Trophoblast cell (in vitro differentiated cells and primary cell): ENCODE measurements at regions not wholly inside any gene's neighbourhood (a gene's known extent, or its start where the extent isn't known, plus 50 kb on each side); places are given as distances from the start of the nearest gene placed in this dataset.

Experiments
- DNase-seq, 2 donors: peaks; one replicate each; pipeline ENCODE4 v3.0.0-alpha.2; 2016
- H2AFZ ChIP-seq: 2 replicates; pipeline ENCODE4 v1.6.1; 2013; ENCODE audit warnings: low read length, moderate library complexity, mild to moderate bottlenecking; ENCODE audit not compliant: insufficient read depth, poor library complexity
- H2AK5ac ChIP-seq: 2 replicates; pipeline ENCODE4 v1.6.1; 2013; ENCODE audit warnings: mild to moderate bottlenecking, low read length
- H2BK120ac ChIP-seq: 2 replicates; pipeline ENCODE4 v1.6.1; 2013; ENCODE audit warnings: low read length, mild to moderate bottlenecking, moderate library complexity; ENCODE audit not compliant: insufficient read depth, poor library complexity
- H2BK12ac ChIP-seq: 2 replicates; pipeline ENCODE4 v1.6.1; 2013; ENCODE audit warnings: mild to moderate bottlenecking, low read length, moderate library complexity
- H2BK5ac ChIP-seq: 2 replicates; pipeline ENCODE4 v1.6.1; 2013; ENCODE audit warnings: low read length, low read depth, moderate library complexity, mild to moderate bottlenecking; ENCODE audit not compliant: poor library complexity
- H3K14ac ChIP-seq: 2 replicates; pipeline ENCODE4 v1.6.1; 2013; ENCODE audit warnings: mild to moderate bottlenecking, low read length
- H3K18ac ChIP-seq: 2 replicates; pipeline ENCODE4 v1.6.1; 2013; ENCODE audit warnings: mild to moderate bottlenecking, low read length
- H3K23ac ChIP-seq: 2 replicates; pipeline ENCODE4 v1.6.1; 2013; ENCODE audit warnings: low read length
- H3K27ac ChIP-seq: 2 replicates; pipeline ENCODE4 v1.5.1; 2013; ENCODE audit warnings: low read depth, mild to moderate bottlenecking, inconsistent platforms, low read length, moderate library complexity
- H3K27me3 ChIP-seq: 2 replicates; pipeline ENCODE4 v1.6.1; 2013; ENCODE audit warnings: inconsistent platforms, mild to moderate bottlenecking, low read length, moderate library complexity; ENCODE audit not compliant: insufficient read depth
- H3K36me3 ChIP-seq, 2 experiments: 1 replicate in 1 of 2; 2 replicates in 1 of 2; pipeline ENCODE4 v1.6.1; 2013; ENCODE audit warnings: low read length in 2 of 2, mild to moderate bottlenecking in 2 of 2, moderate library complexity in 1 of 2; ENCODE audit not compliant: insufficient read depth in 2 of 2, control insufficient read depth in 1 of 2
- H3K4ac ChIP-seq: 2 replicates; pipeline ENCODE4 v1.6.1; 2013; ENCODE audit warnings: low read depth, mild to moderate bottlenecking, low read length, moderate library complexity
- H3K4me1 ChIP-seq, 2 experiments: 1 replicate in 1 of 2; 2 replicates in 1 of 2; pipeline ENCODE4 v1.6.1; 2013; ENCODE audit warnings: low read length in 2 of 2, mild to moderate bottlenecking in 2 of 2, moderate library complexity in 1 of 2; ENCODE audit not compliant: insufficient read depth in 2 of 2, control insufficient read depth in 1 of 2
- H3K4me2 ChIP-seq: 2 replicates; pipeline ENCODE4 v1.6.1; 2013; ENCODE audit warnings: inconsistent platforms, mild to moderate bottlenecking, low read length, moderate library complexity
- H3K4me3 ChIP-seq: 2 replicates; pipeline ENCODE4 v1.5.1; 2013; ENCODE audit warnings: mild to moderate bottlenecking, low read depth, low read length, inconsistent platforms
- H3K79me1 ChIP-seq: one replicate; pipeline ENCODE4 v1.6.1; 2013; ENCODE audit warnings: low read length
- H3K79me2 ChIP-seq: 2 replicates; pipeline ENCODE4 v1.6.1; 2013; ENCODE audit warnings: low read length, mild to moderate bottlenecking; ENCODE audit not compliant: control insufficient read depth, insufficient read depth, poor library complexity
- H3K9ac ChIP-seq: 2 replicates; pipeline ENCODE4 v1.6.1; 2013; ENCODE audit warnings: mild to moderate bottlenecking, low read length
- H3K9me3 ChIP-seq: 2 replicates; pipeline ENCODE4 v1.6.1; 2013; ENCODE audit warnings: low read depth, mild to moderate bottlenecking, control low read depth, inconsistent platforms, low read length; ENCODE audit not compliant: insufficient read depth
- H4K12ac ChIP-seq: 2 replicates; pipeline ENCODE4 v1.6.1; 2013; ENCODE audit warnings: low read depth, mild to moderate bottlenecking, low read length, moderate library complexity
- H4K8ac ChIP-seq: 2 replicates; pipeline ENCODE4 v1.6.1; 2013; ENCODE audit warnings: low read depth, mild to moderate bottlenecking, low read length, moderate library complexity
- H4K91ac ChIP-seq: one replicate; pipeline ENCODE4 v1.6.1; 2013; ENCODE audit warnings: low read depth, mild to moderate bottlenecking, low read length, moderate library complexity
- WGBS: extraction: QIAGEN DNeasy Blood & Tissue Kit; methylation state at CpG from one replicate; pipeline ENCODE4 v1.1.7; 2013; ENCODE audit warnings: missing lambda C conversion rate; ENCODE audit not compliant: insufficient read length, insufficient coverage; ENCODE audit errors: extremely low coverage; 5-methylcytosine and 5-hydroxymethylcytosine counted together

DNA sequence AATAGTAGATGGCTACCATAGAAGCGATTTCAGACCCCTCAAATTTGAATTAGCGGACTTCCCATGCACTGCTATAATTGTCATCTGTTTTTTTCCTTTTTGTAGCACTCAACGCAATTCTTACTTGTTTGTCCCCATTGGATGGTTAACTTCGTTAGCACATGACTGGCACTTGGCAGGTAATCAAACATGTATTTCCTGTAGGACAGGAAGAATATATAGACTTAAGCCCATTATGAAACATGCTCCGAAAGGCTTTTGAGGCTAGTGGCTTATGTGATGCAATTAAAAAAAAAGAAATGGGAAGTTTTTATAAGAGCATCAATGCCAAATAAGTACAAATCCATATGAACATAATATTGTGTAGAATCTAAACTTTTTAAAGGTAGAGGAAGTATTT, 301.2 kb downstream of the PSAT1 start:
- no peaks in the 10 kb centered on the region for H3K9me3 ChIP-seq
- no CpG with 5 or more reads among the region's 5 CpGs for WGBS
- H3K79me2 ChIP-seq, result no peaks in the 10 kb centered on the region
- H3K4me3 ChIP-seq, result no peak overlapping the region
- H4K12ac ChIP-seq, result no peak overlapping the region
- no peak overlapping the region for H3K23ac ChIP-seq
- H2BK120ac ChIP-seq, result no peak overlapping the region
- no peaks in the 10 kb centered on the region for H3K79me1 ChIP-seq
- no peak overlapping the region for H3K27ac ChIP-seq
- DNase-seq, result no peak
- H2BK12ac ChIP-seq, result no peak overlapping the region
- H3K27me3 ChIP-seq, result no peaks in the 10 kb centered on the region
- no peak overlapping the region for H3K14ac ChIP-seq
- no peak overlapping the region for H2AK5ac ChIP-seq
- no peak overlapping the region for H3K18ac ChIP-seq
- H2AFZ ChIP-seq, result no peak overlapping the region
- H3K4me2 ChIP-seq, result no peak overlapping the region
- H3K4me1 ChIP-seq, result peaks cover 0 to 5% of the 10 kb centered on the region in 2 experiments
- no peak overlapping the region for H4K91ac ChIP-seq
- no peak overlapping the region for H3K9ac ChIP-seq
- H4K8ac ChIP-seq, result no peak overlapping the region
- no peaks in the 10 kb centered on the region for H3K36me3 ChIP-seq
- H3K4ac ChIP-seq, result no peak overlapping the region
- H2BK5ac ChIP-seq, result no peak overlapping the region

DNA sequence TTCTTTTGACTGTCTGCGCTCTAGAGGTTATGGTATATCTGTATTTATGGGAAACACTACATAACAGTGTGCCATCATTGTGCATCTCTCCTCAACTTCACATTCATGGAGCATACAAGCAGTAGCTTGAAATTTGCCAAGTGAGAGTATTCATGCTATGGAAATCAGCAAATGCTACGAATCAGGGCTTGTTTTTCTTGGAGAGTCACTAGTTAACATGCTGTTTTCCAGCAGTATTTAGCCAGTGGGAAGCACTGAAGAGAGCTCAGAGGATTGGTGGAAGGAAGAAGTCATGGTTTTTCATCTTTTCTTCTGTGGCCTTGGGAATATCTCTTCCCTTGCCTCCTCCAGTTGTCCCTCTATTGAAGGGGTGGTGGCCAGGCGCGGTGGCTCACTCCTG, 303.0 kb downstream of the PSAT1 start:
- Histone ChIP-seq H4K12ac (no peak overlapping the region), H3K4me3 (no peak overlapping the region), H3K79me1 (no peaks in the 10 kb centered on the region), H3K14ac (no peak overlapping the region), H3K23ac (no peak overlapping the region), H2BK5ac (no peak overlapping the region), H3K79me2 (no peaks in the 10 kb centered on the region), H2BK120ac (no peak overlapping the region), H3K4me1 (peaks cover 0 to 4% of the 10 kb centered on the region in 2 experiments), H3K36me3 (no peaks in the 10 kb centered on the region), H2BK12ac (no peak overlapping the region), H3K18ac (no peak overlapping the region), H3K9me3 (no peaks in the 10 kb centered on the region), H3K27me3 (no peaks in the 10 kb centered on the region), H3K4ac (no peak overlapping the region), H3K27ac (no peak overlapping the region), H3K9ac (no peak overlapping the region), H3K4me2 (no peak overlapping the region), H2AFZ (no peak overlapping the region), H4K91ac (no peak overlapping the region), H2AK5ac (no peak overlapping the region), H4K8ac (no peak overlapping the region)
- WGBS, result no CpG with 5 or more reads among the region's 4 CpGs
- no peak for DNase-seq

GRCh38 chr9:78601957-78602565, 305.1 kb downstream of the PSAT1 start:
- no peak overlapping the region for H4K8ac ChIP-seq
- no peak overlapping the region for H3K4ac ChIP-seq
- H3K79me1 ChIP-seq, result peaks cover 4% of the 10 kb centered on the region
- no peak overlapping the region for H3K23ac ChIP-seq
- no peak overlapping the region for H3K4me3 ChIP-seq
- H4K12ac ChIP-seq, result no peak overlapping the region
- H3K9me3 ChIP-seq, result no peaks in the 10 kb centered on the region
- H3K18ac ChIP-seq, result no peak overlapping the region
- no peaks in the 10 kb centered on the region for H3K79me2 ChIP-seq
- H3K36me3 ChIP-seq, result no peaks in the 10 kb centered on the region
- no peak overlapping the region for H2BK5ac ChIP-seq
- H3K27ac ChIP-seq, result no peak overlapping the region
- H2BK12ac ChIP-seq, result no peak overlapping the region
- H2AFZ ChIP-seq, result no peak overlapping the region
- peaks cover 4% of the 10 kb centered on the region in 2 experiments for H3K4me1 ChIP-seq
- H2BK120ac ChIP-seq, result no peak overlapping the region
- no peak overlapping the region for H3K9ac ChIP-seq
- H4K91ac ChIP-seq, result no peak overlapping the region
- no peak overlapping the region for H3K4me2 ChIP-seq
- no peak overlapping the region for H2AK5ac ChIP-seq
- no CpG with 5 or more reads among the region's 7 CpGs for WGBS
- H3K27me3 ChIP-seq, result no peaks in the 10 kb centered on the region
- no peak overlapping the region for H3K14ac ChIP-seq
- DNase-seq, result peak; percentile 44 to 74

DNA sequence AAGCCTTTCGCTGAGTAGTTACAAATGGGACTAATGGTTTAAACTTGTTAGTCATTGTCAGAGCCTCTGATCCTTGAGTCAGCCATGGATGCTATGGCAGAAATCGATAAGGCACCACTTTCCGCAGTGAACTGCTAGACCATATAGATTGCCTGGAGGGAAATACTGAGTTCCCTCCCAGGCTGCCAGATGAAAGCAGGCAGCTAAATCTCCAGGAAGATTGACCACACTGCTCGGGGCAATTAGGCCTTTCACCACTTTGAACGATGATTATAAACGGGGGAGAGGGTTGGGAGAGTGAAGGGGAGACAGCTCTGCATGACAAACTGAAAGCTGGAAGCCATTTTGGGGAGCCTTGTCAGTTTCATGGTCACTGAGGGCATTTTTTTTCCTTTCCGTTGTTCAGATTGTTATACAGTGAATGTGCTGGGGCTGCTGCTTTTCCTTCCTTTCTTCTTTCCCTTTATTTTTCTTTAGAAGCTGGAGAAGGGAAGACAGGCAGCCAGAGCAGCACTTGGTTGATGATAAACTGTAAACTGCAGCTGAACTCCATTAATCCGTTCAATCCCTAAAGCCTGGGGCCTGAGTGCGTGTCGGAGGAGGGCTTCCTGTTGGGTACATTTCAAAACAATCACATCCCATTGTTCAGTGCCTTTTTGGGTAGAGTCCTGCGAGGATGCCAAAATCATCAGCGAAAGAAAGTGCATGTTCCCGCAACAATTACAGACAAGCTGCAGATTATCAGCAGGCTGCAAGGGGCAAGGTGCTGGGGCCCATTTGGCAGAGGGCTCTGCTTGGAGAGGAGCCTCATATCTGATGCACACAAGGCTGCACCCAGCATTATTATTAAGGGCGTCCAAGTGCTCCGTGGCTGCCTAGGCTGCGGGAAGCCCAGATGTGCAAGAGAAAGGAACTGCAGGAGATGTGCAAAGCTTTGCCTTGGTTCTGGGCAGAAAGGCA, 308.4 kb downstream of the PSAT1 start:
- Histone ChIP-seq H3K27me3 (no peaks in the 10 kb centered on the region), H3K4me3 (no peak overlapping the region), H3K23ac (no peak overlapping the region), H2BK120ac (no peak overlapping the region), H4K91ac (no peak overlapping the region), H3K18ac (no peak overlapping the region), H3K4me1 (peaks cover 4% of the 10 kb centered on the region in 2 experiments), H3K36me3 (no peaks in the 10 kb centered on the region), H2AK5ac (no peak overlapping the region), H2BK5ac (no peak overlapping the region), H2AFZ (peak overlapping the region; percentile 6), H4K8ac (no peak overlapping the region), H3K79me2 (no peaks in the 10 kb centered on the region), H3K9ac (no peak overlapping the region), H3K79me1 (peaks cover 4% of the 10 kb centered on the region), H3K4ac (no peak overlapping the region), H3K9me3 (no peaks in the 10 kb centered on the region), H4K12ac (no peak overlapping the region), H3K14ac (no peak overlapping the region), H3K27ac (no peak overlapping the region), H2BK12ac (peak overlapping the region; percentile 25), H3K4me2 (no peak overlapping the region)
- DNase-seq, result no peak
- no CpG with 5 or more reads among the region's 16 CpGs for WGBS
